ENCODE measurements at regions not wholly inside any gene's neighbourhood (a gene's known extent, or its start where the extent isn't known, plus 50 kb on each side); places are given as distances from the start of the nearest gene placed in this dataset.

- Histone ChIP-seq H3K4me1 (ENCODE audit: control insufficient read depth in 3 of 3, insufficient read depth in 2 of 3, low read depth in 1 of 3, low read length in 2 of 3) (no peaks in the 10 kb centered on the region), H3K9me3 (ENCODE audit: control insufficient read depth in 2 of 2, insufficient read depth in 1 of 2, low read depth in 1 of 2, low read length in 1 of 2) (no peaks in the 10 kb centered on the region), H3K36me3 (ENCODE audit: control insufficient read depth in 3 of 3, insufficient read depth in 2 of 3, low read depth in 1 of 3, low read length in 3 of 3) (no peaks in the 10 kb centered on the region), H3K27ac (ENCODE audit: low read depth in 1 of 3, low read length in 2 of 3) (no peak overlapping the region), H3K4me3 (ENCODE audit: low read depth in 1 of 3, low read length in 3 of 3) (no peak overlapping the region), H3K27me3 (ENCODE audit: control insufficient read depth in 3 of 3, insufficient read depth in 3 of 3, low read length in 3 of 3) (no peaks in the 10 kb centered on the region)
- WGBS, 3 donors, result 58 to 67% (median 66%) methylated on average over 2 of the region's 2 CpGs
- FAIRE-seq, result no peak
- DNase-seq, result no peak
Measured at GRCh38 chrX:109862433-109862832, 129.4 kb upstream of the ACSL4 start.

- Histone ChIP-seq H3K27ac (ENCODE audit: low read depth in 1 of 3, low read length in 2 of 3) (no peak overlapping the region), H3K36me3 (ENCODE audit: control insufficient read depth in 3 of 3, insufficient read depth in 2 of 3, low read depth in 1 of 3, low read length in 3 of 3) (no peaks in the 10 kb centered on the region), H3K4me1 (ENCODE audit: control insufficient read depth in 3 of 3, insufficient read depth in 2 of 3, low read depth in 1 of 3, low read length in 2 of 3) (no peaks in the 10 kb centered on the region), H3K4me3 (ENCODE audit: low read depth in 1 of 3, low read length in 3 of 3) (no peak overlapping the region), H3K27me3 (ENCODE audit: control insufficient read depth in 3 of 3, insufficient read depth in 3 of 3, low read length in 3 of 3) (no peaks in the 10 kb centered on the region), H3K9me3 (ENCODE audit: control insufficient read depth in 2 of 2, insufficient read depth in 1 of 2, low read depth in 1 of 2, low read length in 1 of 2) (no peaks in the 10 kb centered on the region)
- no peak for DNase-seq
- FAIRE-seq, result no peak
Measured at GRCh38 chrX:109863811-109864210, 130.8 kb upstream of the ACSL4 start.

GRCh38 chrX:109871121-109871888 is 131.6 kb upstream of the TMEM164 start:
- no peak for FAIRE-seq
- 77 to 96% (median 89%) methylated on average over 4 of the region's 4 CpGs for WGBS, 3 donors
- DNase-seq, result no peak

GRCh38 chrX:109872021-109872732 is 130.7 kb upstream of the TMEM164 start:
- no peaks in the 10 kb centered on the region for H3K27me3 ChIP-seq (ENCODE audit: control insufficient read depth in 3 of 3, insufficient read depth in 3 of 3, low read length in 3 of 3)
- H3K36me3 ChIP-seq (ENCODE audit: control insufficient read depth in 3 of 3, insufficient read depth in 2 of 3, low read depth in 1 of 3, low read length in 3 of 3), result no peaks in the 10 kb centered on the region
- 64 to 75% (median 72%) methylated on average over 4 of the region's 4 CpGs for WGBS, 3 donors
- no peaks in the 10 kb centered on the region for H3K9me3 ChIP-seq (ENCODE audit: control insufficient read depth in 2 of 2, insufficient read depth in 1 of 2, low read depth in 1 of 2, low read length in 1 of 2)
- no peak overlapping the region for H3K27ac ChIP-seq (ENCODE audit: low read depth in 1 of 3, low read length in 2 of 3)
- no peaks in the 10 kb centered on the region for H3K4me1 ChIP-seq (ENCODE audit: control insufficient read depth in 3 of 3, insufficient read depth in 2 of 3, low read depth in 1 of 3, low read length in 2 of 3)
- no peak overlapping the region for H3K4me3 ChIP-seq (ENCODE audit: low read depth in 1 of 3, low read length in 3 of 3)
- FAIRE-seq (no peak), DNase-seq (no peak)

More at GRCh38 chrX:109871121-109871888, 131.6 kb upstream of the TMEM164 start:
- Histone ChIP-seq H3K27ac (ENCODE audit: low read depth in 1 of 3, low read length in 2 of 3) (no peak overlapping the region), H3K4me3 (ENCODE audit: low read depth in 1 of 3, low read length in 3 of 3) (no peak overlapping the region), H3K27me3 (ENCODE audit: control insufficient read depth in 3 of 3, insufficient read depth in 3 of 3, low read length in 3 of 3) (no peaks in the 10 kb centered on the region), H3K4me1 (ENCODE audit: control insufficient read depth in 3 of 3, insufficient read depth in 2 of 3, low read depth in 1 of 3, low read length in 2 of 3) (no peaks in the 10 kb centered on the region), H3K36me3 (ENCODE audit: control insufficient read depth in 3 of 3, insufficient read depth in 2 of 3, low read depth in 1 of 3, low read length in 3 of 3) (no peaks in the 10 kb centered on the region), H3K9me3 (ENCODE audit: control insufficient read depth in 2 of 2, insufficient read depth in 1 of 2, low read depth in 1 of 2, low read length in 1 of 2) (no peaks in the 10 kb centered on the region)

- no peak for FAIRE-seq
- no peaks in the 10 kb centered on the region for H3K27me3 ChIP-seq (ENCODE audit: control insufficient read depth in 3 of 3, insufficient read depth in 3 of 3, low read length in 3 of 3)
- no peak overlapping the region for H3K4me3 ChIP-seq (ENCODE audit: low read depth in 1 of 3, low read length in 3 of 3)
- H3K9me3 ChIP-seq (ENCODE audit: control insufficient read depth in 2 of 2, insufficient read depth in 1 of 2, low read depth in 1 of 2, low read length in 1 of 2), result no peaks in the 10 kb centered on the region
- DNase-seq, result no peak
- H3K36me3 ChIP-seq (ENCODE audit: control insufficient read depth in 3 of 3, insufficient read depth in 2 of 3, low read depth in 1 of 3, low read length in 3 of 3), result no peaks in the 10 kb centered on the region
- no peak overlapping the region for H3K27ac ChIP-seq (ENCODE audit: low read depth in 1 of 3, low read length in 2 of 3)
- WGBS, 3 donors, result 19 to 62% (median 30%) methylated on average over 1 of the region's 1 CpG
- H3K4me1 ChIP-seq (ENCODE audit: control insufficient read depth in 3 of 3, insufficient read depth in 2 of 3, low read depth in 1 of 3, low read length in 2 of 3), result no peaks in the 10 kb centered on the region
Measured at GRCh38 chrX:109873574-109873973, 129.3 kb upstream of the TMEM164 start.

- no peak for FAIRE-seq
- H3K4me3 ChIP-seq (ENCODE audit: low read depth in 1 of 3, low read length in 3 of 3), result no peak overlapping the region
Measured at GRCh38 chrX:109873983-109874382, 128.9 kb upstream of the TMEM164 start.

GRCh38 chrX:109874548-109874947 is 128.4 kb upstream of the TMEM164 start:
- no peaks in the 10 kb centered on the region for H3K4me1 ChIP-seq (ENCODE audit: control insufficient read depth in 3 of 3, insufficient read depth in 2 of 3, low read depth in 1 of 3, low read length in 2 of 3)
- WGBS, 3 donors, result 70 to 78% (median 73%) methylated on average over 2 of the region's 2 CpGs
- no peaks in the 10 kb centered on the region for H3K36me3 ChIP-seq (ENCODE audit: control insufficient read depth in 3 of 3, insufficient read depth in 2 of 3, low read depth in 1 of 3, low read length in 3 of 3)
- H3K4me3 ChIP-seq (ENCODE audit: low read depth in 1 of 3, low read length in 3 of 3), result no peak overlapping the region
- no peaks in the 10 kb centered on the region for H3K9me3 ChIP-seq (ENCODE audit: control insufficient read depth in 2 of 2, insufficient read depth in 1 of 2, low read depth in 1 of 2, low read length in 1 of 2)
- no peak for DNase-seq
- H3K27ac ChIP-seq (ENCODE audit: low read depth in 1 of 3, low read length in 2 of 3), result no peak overlapping the region
- H3K27me3 ChIP-seq (ENCODE audit: control insufficient read depth in 3 of 3, insufficient read depth in 3 of 3, low read length in 3 of 3), result no peaks in the 10 kb centered on the region
- no peak for FAIRE-seq

More at GRCh38 chrX:109873983-109874382, 128.9 kb upstream of the TMEM164 start:
- Histone ChIP-seq H3K4me1 (ENCODE audit: control insufficient read depth in 3 of 3, insufficient read depth in 2 of 3, low read depth in 1 of 3, low read length in 2 of 3) (no peaks in the 10 kb centered on the region), H3K27me3 (ENCODE audit: control insufficient read depth in 3 of 3, insufficient read depth in 3 of 3, low read length in 3 of 3) (no peaks in the 10 kb centered on the region), H3K36me3 (ENCODE audit: control insufficient read depth in 3 of 3, insufficient read depth in 2 of 3, low read depth in 1 of 3, low read length in 3 of 3) (no peaks in the 10 kb centered on the region), H3K27ac (ENCODE audit: low read depth in 1 of 3, low read length in 2 of 3) (no peak overlapping the region), H3K9me3 (ENCODE audit: control insufficient read depth in 2 of 2, insufficient read depth in 1 of 2, low read depth in 1 of 2, low read length in 1 of 2) (no peaks in the 10 kb centered on the region)
- WGBS, 3 donors, result 59 to 82% (median 60%) methylated on average over 6 of the region's 6 CpGs
- DNase-seq, result no peak

GRCh38 chrX:109875831-109876230 is 127.1 kb upstream of the TMEM164 start:
- Histone ChIP-seq H3K36me3 (ENCODE audit: control insufficient read depth in 3 of 3, insufficient read depth in 2 of 3, low read depth in 1 of 3, low read length in 3 of 3) (no peaks in the 10 kb centered on the region), H3K27me3 (ENCODE audit: control insufficient read depth in 3 of 3, insufficient read depth in 3 of 3, low read length in 3 of 3) (no peaks in the 10 kb centered on the region), H3K27ac (ENCODE audit: low read depth in 1 of 3, low read length in 2 of 3) (no peak overlapping the region), H3K9me3 (ENCODE audit: control insufficient read depth in 2 of 2, insufficient read depth in 1 of 2, low read depth in 1 of 2, low read length in 1 of 2) (no peaks in the 10 kb centered on the region), H3K4me1 (ENCODE audit: control insufficient read depth in 3 of 3, insufficient read depth in 2 of 3, low read depth in 1 of 3, low read length in 2 of 3) (peaks cover 0 to 8% (median 0%) of the 10 kb centered on the region in 3 donors), H3K4me3 (ENCODE audit: low read depth in 1 of 3, low read length in 3 of 3) (no peak overlapping the region)
- 94 to 98% (median 97%) methylated on average over 10 to 30 of the region's 30 CpGs for WGBS, 3 donors
- FAIRE-seq (no peak), DNase-seq (no peak)

All from small intestine (tissue), 7 donors.